Transverse colon (tissue), 4 donors: ENCODE measurements at regions not wholly inside any gene's neighbourhood (a gene's known extent, or its start where the extent isn't known, plus 50 kb on each side); places are given as distances from the start of the nearest gene placed in this dataset.

Source experiments
- DNase-seq: peaks from one replicate; pipeline ENCODE4 v3.0.0-alpha.2; 2019
- H3K27ac ChIP-seq, 4 donors: fragments of 200-600 bp; sonication (generic); 2 replicates each; pipeline ENCODE4 v1.5.1; 2016 to 2018; ENCODE audit warnings: inconsistent platforms in 4 of 4
- H3K27me3 ChIP-seq: fragments of 200-600 bp; sonication (generic); 2 replicates; pipeline ENCODE4 v1.5.1; 2017; ENCODE audit warnings: inconsistent platforms
- H3K36me3 ChIP-seq, 4 donors: fragments of 200-600 bp; sonication (generic); 2 replicates each; pipeline ENCODE4 v1.5.1; 2017 to 2019; ENCODE audit warnings: inconsistent platforms in 4 of 4
- H3K4me1 ChIP-seq, 4 donors: fragments of 200-600 bp; sonication (generic); 2 replicates each; pipeline ENCODE4 v1.5.1; 2017 to 2020; ENCODE audit warnings: inconsistent platforms in 4 of 4
- H3K4me3 ChIP-seq, 4 donors: fragments of 200-600 bp; sonication (generic); 1 replicate in 1 of 4; 2 replicates in 3 of 4; pipeline versions ENCODE4 v1.5.1 to v1.6.1; 2017 to 2019; ENCODE audit warnings: inconsistent platforms in 4 of 4
- H3K9me3 ChIP-seq, 2 donors: fragments of 200-600 bp; sonication (generic); 2 replicates each; pipeline ENCODE4 v1.5.1; 2017 to 2019; ENCODE audit warnings: inconsistent platforms in 2 of 2
- EP300 ChIP-seq: sonication (generic); formaldehyde crosslinking; IDR thresholded peaks from one replicate; pipeline ENCODE4 v1.6.1; 2017; ENCODE audit warnings: antibody characterized with exemption, low read depth
- POLR2A ChIP-seq: fragments of 450-650 bp; IDR thresholded peaks from one replicate; pipeline ENCODE4 v1.6.1; 2016; ENCODE audit warnings: antibody characterized with exemption, mild to moderate bottlenecking, moderate library complexity
- POLR2AphosphoS5 ChIP-seq, 3 donors: sonication (generic); formaldehyde crosslinking; IDR thresholded peaks; one replicate each; pipeline ENCODE4 v1.6.1; 2016; ENCODE audit warnings: antibody characterized with exemption in 3 of 3
- WGBS, 2 donors: methylation state at CpG; one replicate each; pipeline ENCODE4 v1.1.5; 2018; ENCODE audit warnings: low coverage in 1 of 2; 5-methylcytosine and 5-hydroxymethylcytosine counted together
- in situ Hi-C, 4 donors: fragments of 200-750 bp; cut with MboI; loops; one replicate each; pipeline versions ENCODE4 v1.15.0 to v1.15.1; 2017; ENCODE audit warnings: low sequenced_read_pairs in 3 of 4, low pct_ligation_motif_present in 1 of 4, low pct_unique_long_range_greater_than_20kb in 1 of 4
- intact Hi-C: fragments of 100-400 bp; cut with DNase I; formaldehyde crosslinking; loops from one replicate; pipeline ENCODE4 v1.15.1; 2023; ENCODE audit warnings: low total_unique reads
- TF ChIP-seq, protein P1 (sequence below), 5 experiments: fragments of 200-600 bp in 3 of 5; fragments of 450-650 bp in 2 of 5; sonication (generic) in 3 of 5; IDR thresholded peaks; 1 replicate in 2 of 5; 2 replicates in 3 of 5; pipeline ENCODE4 v1.5.1; 2016 to 2017; ENCODE audit warnings: antibody characterized with exemption in 5 of 5, inconsistent platforms in 3 of 5, mild to moderate bottlenecking in 2 of 5, moderate library complexity in 1 of 5

DNA sequence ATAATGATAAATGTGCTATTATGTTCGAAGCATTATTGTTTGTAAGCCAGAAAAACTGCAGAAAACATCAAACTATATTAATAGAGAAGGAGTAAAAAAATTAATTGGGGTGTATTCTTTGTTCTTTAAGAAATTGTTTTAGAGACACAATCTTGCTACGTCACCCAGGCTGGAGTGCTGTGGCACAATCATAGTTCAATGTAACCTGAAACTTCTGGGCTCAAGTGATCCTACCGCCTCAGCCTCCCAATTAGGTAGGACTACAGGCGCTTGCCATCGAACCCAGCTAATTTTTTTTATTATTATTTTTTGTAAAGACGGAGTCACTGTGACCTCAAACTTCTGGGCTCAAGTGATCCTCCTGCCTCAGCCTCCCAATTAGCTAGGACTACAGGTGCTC is 1138.6 kb downstream of the GATA3 start:
- Histone ChIP-seq H3K27me3 (peaks cover 15% of the 10 kb centered on the region), H3K36me3 (no peaks in the 10 kb centered on the region), H3K9me3 (no peaks in the 10 kb centered on the region), H3K27ac (no peak overlapping the region), H3K4me1 (no peaks in the 10 kb centered on the region), H3K4me3 (no peak overlapping the region)
- TF ChIP-seq POLR2AphosphoS5 (IDR thresholded peaks at IDR 0.05) (no peak), EP300 (no peak)
- WGBS, 2 donors: 83 to 88% methylated on average over 6 of the region's 6 CpGs
- intact Hi-C loops: no loop called here
- no peak for DNase-seq
- in situ Hi-C loops: no loop called here

DNA sequence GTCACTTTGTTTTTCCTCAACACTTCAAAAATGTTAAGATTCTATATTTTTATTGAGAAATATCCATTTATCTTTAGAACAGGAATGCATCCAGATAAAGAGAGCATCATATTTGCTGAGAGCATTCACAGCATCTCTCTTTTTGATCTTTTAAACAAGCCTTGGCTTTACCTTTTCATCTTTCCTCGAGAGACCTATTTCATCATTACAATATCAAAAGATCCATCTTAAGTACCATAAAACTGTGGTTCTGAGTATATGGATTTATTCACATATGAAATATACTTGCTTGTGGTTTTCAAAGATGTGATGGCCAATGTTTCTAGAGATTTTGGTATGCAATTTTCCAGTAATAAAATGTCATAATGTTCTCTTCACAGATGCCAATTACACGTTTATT is 1140.9 kb downstream of the GATA3 start:
- intact Hi-C loops: no loop called here
- Histone ChIP-seq H3K27me3 (peaks cover 19% of the 10 kb centered on the region), H3K36me3 (no peaks in the 10 kb centered on the region), H3K4me3 (no peak overlapping the region), H3K27ac (no peak overlapping the region), H3K4me1 (no peaks in the 10 kb centered on the region), H3K9me3 (no peaks in the 10 kb centered on the region)
- no peak for DNase-seq
- 41 to 43% methylated on average over 2 of the region's 2 CpGs for WGBS, 2 donors
- in situ Hi-C loops: no loop called here
- no peak for TF ChIP-seq POLR2A
- no peak for TF ChIP-seq EP300
- TF ChIP-seq, protein P1, sequence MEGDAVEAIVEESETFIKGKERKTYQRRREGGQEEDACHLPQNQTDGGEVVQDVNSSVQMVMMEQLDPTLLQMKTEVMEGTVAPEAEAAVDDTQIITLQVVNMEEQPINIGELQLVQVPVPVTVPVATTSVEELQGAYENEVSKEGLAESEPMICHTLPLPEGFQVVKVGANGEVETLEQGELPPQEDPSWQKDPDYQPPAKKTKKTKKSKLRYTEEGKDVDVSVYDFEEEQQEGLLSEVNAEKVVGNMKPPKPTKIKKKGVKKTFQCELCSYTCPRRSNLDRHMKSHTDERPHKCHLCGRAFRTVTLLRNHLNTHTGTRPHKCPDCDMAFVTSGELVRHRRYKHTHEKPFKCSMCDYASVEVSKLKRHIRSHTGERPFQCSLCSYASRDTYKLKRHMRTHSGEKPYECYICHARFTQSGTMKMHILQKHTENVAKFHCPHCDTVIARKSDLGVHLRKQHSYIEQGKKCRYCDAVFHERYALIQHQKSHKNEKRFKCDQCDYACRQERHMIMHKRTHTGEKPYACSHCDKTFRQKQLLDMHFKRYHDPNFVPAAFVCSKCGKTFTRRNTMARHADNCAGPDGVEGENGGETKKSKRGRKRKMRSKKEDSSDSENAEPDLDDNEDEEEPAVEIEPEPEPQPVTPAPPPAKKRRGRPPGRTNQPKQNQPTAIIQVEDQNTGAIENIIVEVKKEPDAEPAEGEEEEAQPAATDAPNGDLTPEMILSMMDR (IDR thresholded peaks at IDR 0.05): no peak
- TF ChIP-seq POLR2AphosphoS5 (IDR thresholded peaks at IDR 0.05): no peak

DNA sequence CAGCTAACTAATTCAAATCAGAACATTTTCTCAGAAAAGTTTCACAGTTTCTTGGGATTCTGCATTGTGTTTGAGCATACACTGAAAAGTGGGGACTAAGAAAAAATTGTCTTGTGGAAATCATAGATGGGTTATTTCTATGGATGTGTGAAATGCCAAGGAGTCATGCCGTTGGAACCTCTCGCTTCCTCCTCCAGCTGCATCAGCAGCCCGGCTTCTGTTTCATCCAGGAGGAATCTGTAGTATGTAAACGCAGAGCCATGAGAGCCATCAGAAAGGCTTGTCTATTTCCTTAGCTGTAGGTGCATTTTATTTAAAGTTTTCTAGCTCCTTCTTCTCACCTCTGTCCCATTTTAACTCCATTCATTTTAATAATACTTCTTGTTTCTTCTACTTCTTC is 1144.1 kb downstream of the GATA3 start:
- Histone ChIP-seq H3K27ac (no peak overlapping the region), H3K4me1 (no peaks in the 10 kb centered on the region), H3K9me3 (no peaks in the 10 kb centered on the region), H3K36me3 (no peaks in the 10 kb centered on the region), H3K4me3 (no peak overlapping the region), H3K27me3 (peaks cover 32% of the 10 kb centered on the region)
- TF ChIP-seq POLR2AphosphoS5 (IDR thresholded peaks at IDR 0.05): no peak
- TF ChIP-seq EP300: no peak
- TF ChIP-seq POLR2A: no peak
- TF ChIP-seq, protein P1 (IDR thresholded peaks at IDR 0.05): no peak
- intact Hi-C loops: no loop called here
- DNase-seq: no peak
- in situ Hi-C loops: no loop called here
- WGBS, 2 donors: 35 to 54% methylated on average over 4 of the region's 4 CpGs

DNA sequence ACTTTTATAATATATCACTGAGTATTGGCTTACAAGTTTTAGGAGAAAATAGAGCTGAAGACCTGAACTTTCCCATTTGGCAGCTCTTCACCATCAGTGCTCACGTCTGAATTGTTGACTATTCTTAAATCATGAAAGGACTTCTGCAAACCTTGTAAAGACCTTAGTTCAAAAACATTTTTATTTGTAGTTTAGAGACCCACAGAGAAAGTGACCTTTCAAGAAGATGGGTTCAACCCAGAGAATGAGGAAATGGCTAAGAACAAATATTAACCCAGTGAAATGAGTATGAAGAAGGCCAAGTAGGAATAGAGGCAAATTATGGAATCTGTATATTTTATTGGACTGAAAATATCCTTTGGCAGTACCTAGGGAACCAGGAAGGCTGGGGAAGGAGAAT is 1151.1 kb downstream of the GATA3 start:
- Histone ChIP-seq H3K27ac (no peak overlapping the region), H3K27me3 (peaks cover 12% of the 10 kb centered on the region), H3K9me3 (no peaks in the 10 kb centered on the region), H3K4me3 (no peak overlapping the region), H3K4me1 (no peaks in the 10 kb centered on the region), H3K36me3 (no peaks in the 10 kb centered on the region)
- TF ChIP-seq, protein P1 (IDR thresholded peaks at IDR 0.05): no peak
- TF ChIP-seq POLR2AphosphoS5 (IDR thresholded peaks at IDR 0.05) (no peak), EP300 (no peak), POLR2A (no peak)
- 30 to 57% methylated on average over 1 of the region's 1 CpG for WGBS, 2 donors
- no peak for DNase-seq
- intact Hi-C loops (loop anchor here (5.0 kb wide), 1 partner anchor 1333 kb away; no protein-coding TSS in a partner anchor), in situ Hi-C loops (loop anchor here in 2 of 4 donors (25.0 kb wide), 1 partner anchor 1343 kb away; no protein-coding TSS in a partner anchor)
